B cell (primary cell): ENCODE measurements at regions not wholly inside any gene's neighbourhood (a gene's known extent, or its start where the extent isn't known, plus 50 kb on each side); places are given as distances from the start of the nearest gene placed in this dataset.

Source experiments
- ATAC-seq: fragments of 200-7000 bp; cut with Tn5 transposase; one replicate; pipeline ENCODE4 v1.10.0; 2021; ENCODE audit warnings: low read depth, mild to moderate bottlenecking, moderate number of reproducible peaks, moderate library complexity
- CTCF ChIA-PET: fragments of 350-600 bp; sonication (Branson Sonifier 250); formaldehyde crosslinking; loops from one replicate; lab custom pipeline; 2021; ENCODE audit warnings: antibody characterized with exemption, inconsistent platforms; lab: Charles Lee
- POLR2A ChIA-PET: fragments of 350-600 bp; sonication (Branson Sonifier 250); formaldehyde crosslinking; loops from one replicate; lab custom pipeline; 2021; ENCODE audit warnings: antibody characterized with exemption; lab: Charles Lee
- DNase-seq: peaks from one replicate; pipeline ENCODE4 v3.0.0; 2013
- H2AFZ ChIP-seq: 2 replicates; pipeline ENCODE4 v1.6.1; 2012; ENCODE audit warnings: mild to moderate bottlenecking, low read depth, low read length; ENCODE audit not compliant: insufficient read depth, poor library complexity, severe bottlenecking
- H3K27ac ChIP-seq, 2 donors: 1 replicate in 1 of 2; 2 replicates in 1 of 2; pipeline ENCODE4 v1.5.1; 2012 to 2013; ENCODE audit warnings: low read length in 2 of 2, mild to moderate bottlenecking in 2 of 2, moderate library complexity in 1 of 2
- H3K27me3 ChIP-seq, 4 experiments: fragments of 200-600 bp in 1 of 4; sonication (generic) in 1 of 4; replicated peaks in 1 of 4; 1 replicate in 2 of 4; 2 replicates in 2 of 4; pipeline versions ENCODE4 v1.6.1 to v1.7.0; 2013 to 2016; ENCODE audit warnings: low read length in 3 of 4, mild to moderate bottlenecking in 2 of 4, mixed read lengths in 1 of 4, moderate library complexity in 1 of 4; ENCODE audit not compliant: insufficient read depth in 4 of 4, control insufficient read depth in 3 of 4; ENCODE audit errors: control extremely low read depth in 1 of 4
- H3K36me3 ChIP-seq, 2 experiments: replicated peaks in 1 of 2; 1 replicate in 1 of 2; 2 replicates in 1 of 2; pipeline versions ENCODE4 v1.6.1 to v1.7.1; 2013; ENCODE audit warnings: low read length in 1 of 2; ENCODE audit not compliant: insufficient read depth in 2 of 2, control insufficient read depth in 1 of 2; ENCODE audit errors: control extremely low read depth in 1 of 2, extremely low read depth in 1 of 2
- H3K4me1 ChIP-seq, 2 donors: fragments of 200-600 bp in 1 of 2; sonication (generic) in 1 of 2; 1 replicate in 1 of 2; 2 replicates in 1 of 2; pipeline versions ENCODE4 v1.5.1 to v1.6.1; 2013 to 2017; ENCODE audit warnings: low read length in 2 of 2; ENCODE audit not compliant: control insufficient read depth in 2 of 2, insufficient read depth in 2 of 2
- H3K4me2 ChIP-seq: replicated peaks from 2 replicates; pipeline ENCODE3; 2012; ENCODE audit warnings: mild to moderate bottlenecking, low read depth, low read length; ENCODE audit not compliant: poor library complexity, severe bottlenecking
- H3K4me3 ChIP-seq, 5 experiments: fragments of 200-600 bp in 1 of 5; sonication (generic) in 1 of 5; 1 replicate in 3 of 5; 2 replicates in 2 of 5; pipeline versions ENCODE4 v1.5.1 to v1.7.0; 2011 to 2016; ENCODE audit warnings: low read length in 4 of 5, mild to moderate bottlenecking in 4 of 5, low read depth in 2 of 5, control low read depth in 1 of 5, moderate library complexity in 1 of 5; ENCODE audit not compliant: insufficient read depth in 1 of 5; ENCODE audit errors: control extremely low read depth in 1 of 5, extremely low read depth in 1 of 5
- H3K79me2 ChIP-seq: fragments of 200-600 bp; sonication (generic); one replicate; pipeline ENCODE4 v1.6.0; 2016; ENCODE audit warnings: low read length; ENCODE audit not compliant: control insufficient read depth, insufficient read depth
- H3K9ac ChIP-seq: fragments of 200-600 bp; sonication (generic); 2 replicates; pipeline ENCODE4 v1.6.1; 2017; ENCODE audit warnings: mild to moderate bottlenecking, low read length, moderate library complexity
- H3K9me3 ChIP-seq, 3 donors: one replicate each; pipeline versions ENCODE4 v1.6.1 to v1.7.1; 2013; ENCODE audit warnings: low read length in 2 of 3; ENCODE audit not compliant: control insufficient read depth in 2 of 3, insufficient read depth in 1 of 3; ENCODE audit errors: control extremely low read depth in 1 of 3
- H4K20me1 ChIP-seq: 2 replicates; pipeline ENCODE4 v1.6.0; 2012; ENCODE audit warnings: mild to moderate bottlenecking, low read length; ENCODE audit not compliant: insufficient read depth, control insufficient read depth, poor library complexity, severe bottlenecking
- H3K27ac Mint-ChIP-seq: one replicate; pipeline ENCODE4 v1.8.0; 2021; ENCODE audit warnings: mixed read lengths
- H3K27me3 Mint-ChIP-seq: one replicate; pipeline ENCODE4 v1.8.0; 2021; ENCODE audit warnings: mixed read lengths
- H3K4me1 Mint-ChIP-seq: one replicate; pipeline ENCODE4 v1.8.0; 2021; ENCODE audit warnings: mixed read lengths
- H3K4me3 Mint-ChIP-seq: one replicate; pipeline ENCODE4 v1.8.0; 2021; ENCODE audit warnings: mixed read lengths
- H3K9me3 Mint-ChIP-seq: one replicate; pipeline ENCODE4 v1.8.0; 2022; ENCODE audit warnings: mixed read lengths; ENCODE audit not compliant: insufficient read depth
- EZH2 ChIP-seq: IDR thresholded peaks from 2 replicates; pipeline ENCODE4 v1.6.1; 2012; ENCODE audit warnings: borderline replicate concordance, low read depth, mild to moderate bottlenecking, moderate library complexity, low read length; ENCODE audit not compliant: insufficient read depth, poor library complexity, severe bottlenecking
- WGBS: methylation state at CpG from one replicate; pipeline ENCODE4 v1.1.5; 2013; ENCODE audit warnings: missing lambda C conversion rate; ENCODE audit not compliant: insufficient coverage; 5-methylcytosine and 5-hydroxymethylcytosine counted together
- intact Hi-C: fragments of 100-400 bp; cut with micrococcal nuclease; formaldehyde crosslinking; loops from one replicate; pipeline ENCODE4 v1.10.0; 2022
- TF ChIP-seq, protein P1 (sequence below): fragments of 200-600 bp; IDR thresholded peaks from one replicate; pipeline ENCODE4 v1.8.0; 2022; ENCODE audit warnings: antibody characterized with exemption, mild to moderate bottlenecking

DNA sequence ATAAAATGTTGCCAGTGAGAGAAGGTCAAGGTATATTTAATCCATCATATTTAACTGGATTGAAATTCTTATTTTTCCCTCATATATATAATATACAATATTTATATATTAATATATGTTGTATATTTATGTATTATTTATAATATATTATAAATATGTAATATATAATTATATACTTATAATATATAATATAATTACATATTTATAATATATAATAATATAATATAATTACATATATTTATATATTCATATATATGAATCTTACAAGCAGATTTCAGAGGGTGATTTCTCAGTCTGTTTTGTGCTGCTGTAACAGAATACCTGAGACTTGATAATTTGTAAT is 52.7 kb upstream of the TLE3 start:
- Histone ChIP-seq H2AFZ (no peak overlapping the region), H3K4me3 (no peak overlapping the region), H4K20me1 (no peaks in the 10 kb centered on the region), H3K9me3 (no peaks in the 10 kb centered on the region), H3K79me2 (no peaks in the 10 kb centered on the region), H3K27ac (no peak overlapping the region), H3K9ac (no peak overlapping the region), H3K4me2 (no peak overlapping the region), H3K36me3 (no peaks in the 10 kb centered on the region), H3K27me3 (peaks cover 0 to 6% (median 1%) of the 10 kb centered on the region in 4 experiments), H3K4me1 (peaks cover 0 to 3% of the 10 kb centered on the region in 2 donors)
- Mint-ChIP-seq H3K4me1 (peaks cover 3% of the 10 kb centered on the region), H3K9me3 (no peaks in the 10 kb centered on the region), H3K4me3 (no peak overlapping the region), H3K27me3 (peaks cover 20% of the 10 kb centered on the region), H3K27ac (no peak overlapping the region)
- no peak for ATAC-seq
- ChIA-PET POLR2A (no interaction called here), CTCF (no interaction called here)
- no peak for TF ChIP-seq EZH2
- TF ChIP-seq, protein P1, sequence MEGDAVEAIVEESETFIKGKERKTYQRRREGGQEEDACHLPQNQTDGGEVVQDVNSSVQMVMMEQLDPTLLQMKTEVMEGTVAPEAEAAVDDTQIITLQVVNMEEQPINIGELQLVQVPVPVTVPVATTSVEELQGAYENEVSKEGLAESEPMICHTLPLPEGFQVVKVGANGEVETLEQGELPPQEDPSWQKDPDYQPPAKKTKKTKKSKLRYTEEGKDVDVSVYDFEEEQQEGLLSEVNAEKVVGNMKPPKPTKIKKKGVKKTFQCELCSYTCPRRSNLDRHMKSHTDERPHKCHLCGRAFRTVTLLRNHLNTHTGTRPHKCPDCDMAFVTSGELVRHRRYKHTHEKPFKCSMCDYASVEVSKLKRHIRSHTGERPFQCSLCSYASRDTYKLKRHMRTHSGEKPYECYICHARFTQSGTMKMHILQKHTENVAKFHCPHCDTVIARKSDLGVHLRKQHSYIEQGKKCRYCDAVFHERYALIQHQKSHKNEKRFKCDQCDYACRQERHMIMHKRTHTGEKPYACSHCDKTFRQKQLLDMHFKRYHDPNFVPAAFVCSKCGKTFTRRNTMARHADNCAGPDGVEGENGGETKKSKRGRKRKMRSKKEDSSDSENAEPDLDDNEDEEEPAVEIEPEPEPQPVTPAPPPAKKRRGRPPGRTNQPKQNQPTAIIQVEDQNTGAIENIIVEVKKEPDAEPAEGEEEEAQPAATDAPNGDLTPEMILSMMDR, result no peak
- intact Hi-C loops, result no loop called here
- no peak for DNase-seq

DNA sequence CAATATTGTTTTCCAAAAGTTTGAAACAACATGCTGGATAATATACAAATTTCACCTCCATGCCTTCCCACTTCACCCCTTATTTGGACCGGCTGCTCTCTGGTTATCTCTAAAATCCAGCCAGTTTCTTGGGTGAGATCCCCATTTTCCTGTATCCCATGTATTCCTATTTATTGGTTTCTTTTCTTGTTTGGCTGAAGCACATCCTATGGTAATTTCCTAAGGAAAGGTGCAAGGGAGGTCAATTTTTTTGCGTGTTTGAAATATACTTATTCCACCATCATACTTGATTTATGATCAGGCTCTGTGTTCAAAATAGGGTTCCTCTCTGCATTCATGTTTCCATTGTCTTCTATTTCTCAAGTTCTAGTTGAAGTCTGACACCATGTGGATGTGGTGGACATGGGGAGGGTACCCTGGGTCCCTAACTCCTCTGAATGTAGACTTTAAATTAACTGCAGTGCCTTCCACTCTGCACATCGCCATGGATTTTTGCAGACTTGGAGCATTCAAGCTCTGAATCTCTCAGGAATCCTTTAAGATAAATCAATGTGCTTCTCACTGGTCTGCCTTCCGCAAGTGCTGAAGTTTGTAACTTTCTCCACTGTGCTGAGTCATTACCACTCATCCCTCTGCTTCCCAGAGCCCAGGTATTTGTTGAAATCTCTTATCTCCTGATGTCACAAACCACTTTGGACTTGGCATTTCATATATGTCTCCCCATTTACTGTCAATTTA is 52.1 kb upstream of the TLE3 start:
- ATAC-seq, result no peak
- Histone ChIP-seq H2AFZ (no peak overlapping the region), H3K79me2 (no peaks in the 10 kb centered on the region), H3K36me3 (no peaks in the 10 kb centered on the region), H3K4me2 (no peak overlapping the region), H4K20me1 (no peaks in the 10 kb centered on the region), H3K27ac (no peak overlapping the region), H3K9ac (no peak overlapping the region), H3K27me3 (peaks cover 0 to 6% (median 1%) of the 10 kb centered on the region in 4 experiments), H3K4me3 (no peak overlapping the region), H3K9me3 (no peaks in the 10 kb centered on the region), H3K4me1 (peaks cover 0 to 3% of the 10 kb centered on the region in 2 donors)
- WGBS, result 70% methylated on average over 2 of the region's 4 CpGs
- TF ChIP-seq, protein P1, result no peak
- no peak for TF ChIP-seq EZH2
- no peak overlapping the region for H3K27ac Mint-ChIP-seq
- peaks cover 19% of the 10 kb centered on the region for H3K27me3 Mint-ChIP-seq
- DNase-seq, result no peak
- no peaks in the 10 kb centered on the region for H3K9me3 Mint-ChIP-seq
- intact Hi-C loops, result no loop called here
- H3K4me1 Mint-ChIP-seq, result peaks cover 3% of the 10 kb centered on the region
- H3K4me3 Mint-ChIP-seq, result no peak overlapping the region
- CTCF ChIA-PET, result interaction anchor here (0.6 kb wide), 1 partner anchor 331 kb away, joined by 3 read pairs; no protein-coding TSS in a partner anchor
- POLR2A ChIA-PET, result no interaction called here
